OCI-LY1 (cell line): ENCODE measurements at regions not wholly inside any gene's neighbourhood (a gene's known extent, or its start where the extent isn't known, plus 50 kb on each side); places are given as distances from the start of the nearest gene placed in this dataset.

ENCODE experiments used
- CTCF ChIP-seq: fragments of 200-600 bp; sonication (generic), shearing (Covaris generic); IDR thresholded peaks from 2 replicates; pipeline ENCODE4 v1.5.1; 2017; ENCODE audit warnings: mild to moderate bottlenecking, antibody characterized with exemption, low read length, moderate library complexity, mixed read lengths
- EZH2 ChIP-seq: fragments of 200-600 bp; sonication (generic), shearing (Covaris generic); IDR thresholded peaks from 2 replicates; pipeline ENCODE4 v1.8.0; 2017; ENCODE audit warnings: borderline replicate concordance, mixed run types, mild to moderate bottlenecking, antibody characterized with exemption, low read length, moderate library complexity, mixed read lengths

- TF ChIP-seq CTCF (no peak), EZH2 (no peak)
These were observed 264.5 kb downstream of the TDRD3 start for GRCh38 chr13:60661521-60661920.
